B cell (primary cell): ENCODE measurements at regions not wholly inside any gene's neighbourhood (a gene's known extent, or its start where the extent isn't known, plus 50 kb on each side); places are given as distances from the start of the nearest gene placed in this dataset.

Experiments
- ATAC-seq: fragments of 200-7000 bp; cut with Tn5 transposase; one replicate; pipeline ENCODE4 v1.10.0; 2021; ENCODE audit warnings: low read depth, mild to moderate bottlenecking, moderate number of reproducible peaks, moderate library complexity
- CTCF ChIA-PET: fragments of 350-600 bp; sonication (Branson Sonifier 250); formaldehyde crosslinking; loops from one replicate; lab custom pipeline; 2021; ENCODE audit warnings: antibody characterized with exemption, inconsistent platforms; lab: Charles Lee
- POLR2A ChIA-PET: fragments of 350-600 bp; sonication (Branson Sonifier 250); formaldehyde crosslinking; loops from one replicate; lab custom pipeline; 2021; ENCODE audit warnings: antibody characterized with exemption; lab: Charles Lee
- DNase-seq: peaks from one replicate; pipeline ENCODE4 v3.0.0; 2013
- H2AFZ ChIP-seq: 2 replicates; pipeline ENCODE4 v1.6.1; 2012; ENCODE audit warnings: mild to moderate bottlenecking, low read depth, low read length; ENCODE audit not compliant: insufficient read depth, poor library complexity, severe bottlenecking
- H3K27ac ChIP-seq, 2 donors: 1 replicate in 1 of 2; 2 replicates in 1 of 2; pipeline ENCODE4 v1.5.1; 2012 to 2013; ENCODE audit warnings: low read length in 2 of 2, mild to moderate bottlenecking in 2 of 2, moderate library complexity in 1 of 2
- H3K27me3 ChIP-seq, 4 experiments: fragments of 200-600 bp in 1 of 4; sonication (generic) in 1 of 4; replicated peaks in 1 of 4; 1 replicate in 2 of 4; 2 replicates in 2 of 4; pipeline versions ENCODE4 v1.6.1 to v1.7.0; 2013 to 2016; ENCODE audit warnings: low read length in 3 of 4, mild to moderate bottlenecking in 2 of 4, mixed read lengths in 1 of 4, moderate library complexity in 1 of 4; ENCODE audit not compliant: insufficient read depth in 4 of 4, control insufficient read depth in 3 of 4; ENCODE audit errors: control extremely low read depth in 1 of 4
- H3K36me3 ChIP-seq, 2 experiments: replicated peaks in 1 of 2; 1 replicate in 1 of 2; 2 replicates in 1 of 2; pipeline versions ENCODE4 v1.6.1 to v1.7.1; 2013; ENCODE audit warnings: low read length in 1 of 2; ENCODE audit not compliant: insufficient read depth in 2 of 2, control insufficient read depth in 1 of 2; ENCODE audit errors: control extremely low read depth in 1 of 2, extremely low read depth in 1 of 2
- H3K4me1 ChIP-seq, 2 donors: fragments of 200-600 bp in 1 of 2; sonication (generic) in 1 of 2; 1 replicate in 1 of 2; 2 replicates in 1 of 2; pipeline versions ENCODE4 v1.5.1 to v1.6.1; 2013 to 2017; ENCODE audit warnings: low read length in 2 of 2; ENCODE audit not compliant: control insufficient read depth in 2 of 2, insufficient read depth in 2 of 2
- H3K4me2 ChIP-seq: replicated peaks from 2 replicates; pipeline ENCODE3; 2012; ENCODE audit warnings: mild to moderate bottlenecking, low read depth, low read length; ENCODE audit not compliant: poor library complexity, severe bottlenecking
- H3K4me3 ChIP-seq, 5 experiments: fragments of 200-600 bp in 1 of 5; sonication (generic) in 1 of 5; 1 replicate in 3 of 5; 2 replicates in 2 of 5; pipeline versions ENCODE4 v1.5.1 to v1.7.0; 2011 to 2016; ENCODE audit warnings: low read length in 4 of 5, mild to moderate bottlenecking in 4 of 5, low read depth in 2 of 5, control low read depth in 1 of 5, moderate library complexity in 1 of 5; ENCODE audit not compliant: insufficient read depth in 1 of 5; ENCODE audit errors: control extremely low read depth in 1 of 5, extremely low read depth in 1 of 5
- H3K79me2 ChIP-seq: fragments of 200-600 bp; sonication (generic); one replicate; pipeline ENCODE4 v1.6.0; 2016; ENCODE audit warnings: low read length; ENCODE audit not compliant: control insufficient read depth, insufficient read depth
- H3K9ac ChIP-seq: fragments of 200-600 bp; sonication (generic); 2 replicates; pipeline ENCODE4 v1.6.1; 2017; ENCODE audit warnings: mild to moderate bottlenecking, low read length, moderate library complexity
- H3K9me3 ChIP-seq, 3 donors: one replicate each; pipeline versions ENCODE4 v1.6.1 to v1.7.1; 2013; ENCODE audit warnings: low read length in 2 of 3; ENCODE audit not compliant: control insufficient read depth in 2 of 3, insufficient read depth in 1 of 3; ENCODE audit errors: control extremely low read depth in 1 of 3
- H4K20me1 ChIP-seq: 2 replicates; pipeline ENCODE4 v1.6.0; 2012; ENCODE audit warnings: mild to moderate bottlenecking, low read length; ENCODE audit not compliant: insufficient read depth, control insufficient read depth, poor library complexity, severe bottlenecking
- H3K27ac Mint-ChIP-seq: one replicate; pipeline ENCODE4 v1.8.0; 2021; ENCODE audit warnings: mixed read lengths
- H3K27me3 Mint-ChIP-seq: one replicate; pipeline ENCODE4 v1.8.0; 2021; ENCODE audit warnings: mixed read lengths
- H3K4me1 Mint-ChIP-seq: one replicate; pipeline ENCODE4 v1.8.0; 2021; ENCODE audit warnings: mixed read lengths
- H3K4me3 Mint-ChIP-seq: one replicate; pipeline ENCODE4 v1.8.0; 2021; ENCODE audit warnings: mixed read lengths
- H3K9me3 Mint-ChIP-seq: one replicate; pipeline ENCODE4 v1.8.0; 2022; ENCODE audit warnings: mixed read lengths; ENCODE audit not compliant: insufficient read depth
- CTCF ChIP-seq: fragments of 200-600 bp; IDR thresholded peaks from one replicate; pipeline ENCODE4 v1.8.0; 2022; ENCODE audit warnings: antibody characterized with exemption, mild to moderate bottlenecking
- EZH2 ChIP-seq: IDR thresholded peaks from 2 replicates; pipeline ENCODE4 v1.6.1; 2012; ENCODE audit warnings: borderline replicate concordance, low read depth, mild to moderate bottlenecking, moderate library complexity, low read length; ENCODE audit not compliant: insufficient read depth, poor library complexity, severe bottlenecking
- WGBS: methylation state at CpG from one replicate; pipeline ENCODE4 v1.1.5; 2013; ENCODE audit warnings: missing lambda C conversion rate; ENCODE audit not compliant: insufficient coverage; 5-methylcytosine and 5-hydroxymethylcytosine counted together
- intact Hi-C: fragments of 100-400 bp; cut with micrococcal nuclease; formaldehyde crosslinking; loops from one replicate; pipeline ENCODE4 v1.10.0; 2022

GRCh38 chr3:187568171-187568570, 102.0 kb downstream of the SST start:
- H3K27me3 ChIP-seq = peaks cover 0 to 15% (median 2%) of the 10 kb centered on the region in 4 experiments
- WGBS = 87% methylated on average over 2 of the region's 4 CpGs
- H3K27ac ChIP-seq = no peak overlapping the region
- H3K9me3 Mint-ChIP-seq = no peaks in the 10 kb centered on the region
- POLR2A ChIA-PET = no interaction called here
- H3K9me3 ChIP-seq = no peaks in the 10 kb centered on the region
- no peak overlapping the region for H3K9ac ChIP-seq
- DNase-seq (no peak), ATAC-seq (no peak)
- no peaks in the 10 kb centered on the region for H3K79me2 ChIP-seq
- H2AFZ ChIP-seq = no peak overlapping the region
- CTCF ChIA-PET = no interaction called here
- no peak overlapping the region for H3K4me3 ChIP-seq
- intact Hi-C loops = no loop called here
- no peaks in the 10 kb centered on the region for H3K4me1 ChIP-seq
- H3K36me3 ChIP-seq = no peaks in the 10 kb centered on the region
- no peaks in the 10 kb centered on the region for H4K20me1 ChIP-seq
- H3K4me1 Mint-ChIP-seq = no peaks in the 10 kb centered on the region
- peaks cover 41% of the 10 kb centered on the region for H3K27me3 Mint-ChIP-seq
- no peak overlapping the region for H3K27ac Mint-ChIP-seq
- TF ChIP-seq CTCF (no peak), EZH2 (no peak)
- H3K4me2 ChIP-seq = no peak overlapping the region
- no peak overlapping the region for H3K4me3 Mint-ChIP-seq

GRCh38 chr3:187567661-187568121, 102.5 kb downstream of the SST start:
- TF ChIP-seq EZH2 (no peak), CTCF (no peak)
- Mint-ChIP-seq H3K4me1 (no peaks in the 10 kb centered on the region), H3K27ac (no peak overlapping the region), H3K9me3 (no peaks in the 10 kb centered on the region), H3K27me3 (peaks cover 41% of the 10 kb centered on the region), H3K4me3 (no peak overlapping the region)
- WGBS = no CpG with 5 or more reads among the region's 2 CpGs
- Histone ChIP-seq H3K79me2 (no peaks in the 10 kb centered on the region), H3K9me3 (no peaks in the 10 kb centered on the region), H3K4me2 (no peak overlapping the region), H3K36me3 (no peaks in the 10 kb centered on the region), H2AFZ (no peak overlapping the region), H3K27me3 (peaks cover 0 to 15% (median 4%) of the 10 kb centered on the region in 4 experiments), H3K4me3 (no peak overlapping the region), H3K4me1 (no peaks in the 10 kb centered on the region), H3K27ac (no peak overlapping the region), H4K20me1 (no peaks in the 10 kb centered on the region), H3K9ac (no peak overlapping the region)
- POLR2A ChIA-PET = no interaction called here
- intact Hi-C loops = no loop called here
- CTCF ChIA-PET = no interaction called here
- no peak for DNase-seq
- no peak for ATAC-seq
